K562 (cell line): ENCODE measurements at regions not wholly inside any gene's neighbourhood (a gene's known extent, or its start where the extent isn't known, plus 50 kb on each side); places are given as distances from the start of the nearest gene placed in this dataset.

Source experiments
- ATF2 ChIP-seq: sonication (generic); formaldehyde crosslinking; IDR thresholded peaks from 2 replicates; pipeline ENCODE4 v1.8.1; 2022; ENCODE audit warnings: missing genetic modification reagents
- ATF3 ChIP-seq, 2 experiments: fragments of 450-650 bp in 1 of 2; sonication (generic) in 1 of 2; formaldehyde crosslinking in 1 of 2; IDR thresholded peaks in 1 of 2; conservative IDR thresholded peaks in 1 of 2; 2 replicates each; pipeline versions ENCODE4 v1.6.1 to v1.8.1; 2016 to 2023; ENCODE audit warnings: mild to moderate bottlenecking in 2 of 2, moderate library complexity in 2 of 2, inconsistent platforms in 1 of 2, missing genetic modification reagents in 1 of 2
- ATF4 ChIP-seq: fragments of 450-650 bp; formaldehyde crosslinking; IDR thresholded peaks from 2 replicates; pipeline ENCODE4 v1.4.0; 2022; ENCODE audit warnings: mild to moderate bottlenecking, moderate library complexity
- ATF7 ChIP-seq: fragments of 450-650 bp; IDR thresholded peaks from 2 replicates; pipeline ENCODE4 v1.7.1; 2014; ENCODE audit warnings: mild to moderate bottlenecking, moderate library complexity
- CXXC5 ChIP-seq: fragments of 250-450 bp; sonication (Bioruptor Pico); IDR thresholded peaks from 2 replicates; pipeline ENCODE4 v1.8.0; 2022; ENCODE audit warnings: inconsistent platforms, mild to moderate bottlenecking, moderate library complexity
- E2F8 ChIP-seq: fragments of 450-650 bp; IDR thresholded peaks from 2 replicates; pipeline ENCODE4 v1.7.1; 2018; ENCODE audit warnings: mild to moderate bottlenecking, low read depth; ENCODE audit not compliant: partially characterized antibody
- HCFC1 ChIP-seq: IDR thresholded peaks from 2 replicates; pipeline ENCODE4 v1.6.1; 2012; ENCODE audit warnings: low read depth, low read length, improper control_type of control experiment
- TF ChIP-seq, protein P1 (sequence below): fragments of 450-650 bp; IDR thresholded peaks from 2 replicates; pipeline ENCODE4 v1.6.1; 2016; ENCODE audit warnings: mild to moderate bottlenecking, moderate library complexity

DNA sequence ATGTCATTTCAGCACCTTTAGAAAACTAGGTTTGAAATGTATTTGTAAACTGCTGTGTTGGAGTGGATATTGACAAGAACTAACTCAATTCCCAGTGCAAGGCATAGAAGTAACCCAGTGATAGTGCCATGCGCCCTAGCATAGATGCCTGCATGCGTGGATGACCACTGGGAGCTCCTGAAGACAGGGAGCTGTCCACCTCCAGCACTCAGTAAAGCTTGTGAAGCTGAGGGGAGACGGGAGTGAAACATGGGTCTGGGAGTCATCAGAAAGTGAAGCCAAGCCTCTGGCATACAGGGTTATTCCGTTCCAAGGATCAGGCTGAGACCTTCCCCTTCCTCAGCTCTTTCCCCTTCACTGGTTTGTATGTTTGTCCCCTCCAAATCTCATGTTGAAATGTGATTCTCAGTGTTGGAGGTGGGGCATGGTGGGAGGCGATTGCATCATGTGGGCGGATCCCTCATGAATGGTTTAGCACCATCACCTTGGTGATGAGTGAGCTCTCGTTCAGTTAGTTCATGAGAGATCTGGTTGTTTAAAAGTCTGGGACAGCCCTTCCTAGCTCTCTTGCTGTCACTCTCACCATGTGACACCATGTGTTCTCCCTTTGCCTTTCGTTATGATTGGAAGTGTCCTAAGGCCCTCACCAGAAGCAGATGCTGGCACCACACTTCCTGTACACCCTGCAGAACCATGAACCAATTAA is 146.5 kb upstream of the FERMT1 start (continued):
- TF ChIP-seq ATF4 (peak; percentile 83), ATF2 (CRISPR knock-in tag) (no peak), CXXC5 (CRISPR knock-in tag) (no peak), ATF7 (peak; percentile 23; the same call in 1 of the 2 replicates), ATF3 (IDR thresholded peaks at IDR 0.05) (peak; percentile 72), ATF3 (CRISPR knock-in tag; conservative IDR thresholded peaks at IDR 0.05) (no peak), E2F8 (no peak), HCFC1 (no peak)
- TF ChIP-seq, protein P1, sequence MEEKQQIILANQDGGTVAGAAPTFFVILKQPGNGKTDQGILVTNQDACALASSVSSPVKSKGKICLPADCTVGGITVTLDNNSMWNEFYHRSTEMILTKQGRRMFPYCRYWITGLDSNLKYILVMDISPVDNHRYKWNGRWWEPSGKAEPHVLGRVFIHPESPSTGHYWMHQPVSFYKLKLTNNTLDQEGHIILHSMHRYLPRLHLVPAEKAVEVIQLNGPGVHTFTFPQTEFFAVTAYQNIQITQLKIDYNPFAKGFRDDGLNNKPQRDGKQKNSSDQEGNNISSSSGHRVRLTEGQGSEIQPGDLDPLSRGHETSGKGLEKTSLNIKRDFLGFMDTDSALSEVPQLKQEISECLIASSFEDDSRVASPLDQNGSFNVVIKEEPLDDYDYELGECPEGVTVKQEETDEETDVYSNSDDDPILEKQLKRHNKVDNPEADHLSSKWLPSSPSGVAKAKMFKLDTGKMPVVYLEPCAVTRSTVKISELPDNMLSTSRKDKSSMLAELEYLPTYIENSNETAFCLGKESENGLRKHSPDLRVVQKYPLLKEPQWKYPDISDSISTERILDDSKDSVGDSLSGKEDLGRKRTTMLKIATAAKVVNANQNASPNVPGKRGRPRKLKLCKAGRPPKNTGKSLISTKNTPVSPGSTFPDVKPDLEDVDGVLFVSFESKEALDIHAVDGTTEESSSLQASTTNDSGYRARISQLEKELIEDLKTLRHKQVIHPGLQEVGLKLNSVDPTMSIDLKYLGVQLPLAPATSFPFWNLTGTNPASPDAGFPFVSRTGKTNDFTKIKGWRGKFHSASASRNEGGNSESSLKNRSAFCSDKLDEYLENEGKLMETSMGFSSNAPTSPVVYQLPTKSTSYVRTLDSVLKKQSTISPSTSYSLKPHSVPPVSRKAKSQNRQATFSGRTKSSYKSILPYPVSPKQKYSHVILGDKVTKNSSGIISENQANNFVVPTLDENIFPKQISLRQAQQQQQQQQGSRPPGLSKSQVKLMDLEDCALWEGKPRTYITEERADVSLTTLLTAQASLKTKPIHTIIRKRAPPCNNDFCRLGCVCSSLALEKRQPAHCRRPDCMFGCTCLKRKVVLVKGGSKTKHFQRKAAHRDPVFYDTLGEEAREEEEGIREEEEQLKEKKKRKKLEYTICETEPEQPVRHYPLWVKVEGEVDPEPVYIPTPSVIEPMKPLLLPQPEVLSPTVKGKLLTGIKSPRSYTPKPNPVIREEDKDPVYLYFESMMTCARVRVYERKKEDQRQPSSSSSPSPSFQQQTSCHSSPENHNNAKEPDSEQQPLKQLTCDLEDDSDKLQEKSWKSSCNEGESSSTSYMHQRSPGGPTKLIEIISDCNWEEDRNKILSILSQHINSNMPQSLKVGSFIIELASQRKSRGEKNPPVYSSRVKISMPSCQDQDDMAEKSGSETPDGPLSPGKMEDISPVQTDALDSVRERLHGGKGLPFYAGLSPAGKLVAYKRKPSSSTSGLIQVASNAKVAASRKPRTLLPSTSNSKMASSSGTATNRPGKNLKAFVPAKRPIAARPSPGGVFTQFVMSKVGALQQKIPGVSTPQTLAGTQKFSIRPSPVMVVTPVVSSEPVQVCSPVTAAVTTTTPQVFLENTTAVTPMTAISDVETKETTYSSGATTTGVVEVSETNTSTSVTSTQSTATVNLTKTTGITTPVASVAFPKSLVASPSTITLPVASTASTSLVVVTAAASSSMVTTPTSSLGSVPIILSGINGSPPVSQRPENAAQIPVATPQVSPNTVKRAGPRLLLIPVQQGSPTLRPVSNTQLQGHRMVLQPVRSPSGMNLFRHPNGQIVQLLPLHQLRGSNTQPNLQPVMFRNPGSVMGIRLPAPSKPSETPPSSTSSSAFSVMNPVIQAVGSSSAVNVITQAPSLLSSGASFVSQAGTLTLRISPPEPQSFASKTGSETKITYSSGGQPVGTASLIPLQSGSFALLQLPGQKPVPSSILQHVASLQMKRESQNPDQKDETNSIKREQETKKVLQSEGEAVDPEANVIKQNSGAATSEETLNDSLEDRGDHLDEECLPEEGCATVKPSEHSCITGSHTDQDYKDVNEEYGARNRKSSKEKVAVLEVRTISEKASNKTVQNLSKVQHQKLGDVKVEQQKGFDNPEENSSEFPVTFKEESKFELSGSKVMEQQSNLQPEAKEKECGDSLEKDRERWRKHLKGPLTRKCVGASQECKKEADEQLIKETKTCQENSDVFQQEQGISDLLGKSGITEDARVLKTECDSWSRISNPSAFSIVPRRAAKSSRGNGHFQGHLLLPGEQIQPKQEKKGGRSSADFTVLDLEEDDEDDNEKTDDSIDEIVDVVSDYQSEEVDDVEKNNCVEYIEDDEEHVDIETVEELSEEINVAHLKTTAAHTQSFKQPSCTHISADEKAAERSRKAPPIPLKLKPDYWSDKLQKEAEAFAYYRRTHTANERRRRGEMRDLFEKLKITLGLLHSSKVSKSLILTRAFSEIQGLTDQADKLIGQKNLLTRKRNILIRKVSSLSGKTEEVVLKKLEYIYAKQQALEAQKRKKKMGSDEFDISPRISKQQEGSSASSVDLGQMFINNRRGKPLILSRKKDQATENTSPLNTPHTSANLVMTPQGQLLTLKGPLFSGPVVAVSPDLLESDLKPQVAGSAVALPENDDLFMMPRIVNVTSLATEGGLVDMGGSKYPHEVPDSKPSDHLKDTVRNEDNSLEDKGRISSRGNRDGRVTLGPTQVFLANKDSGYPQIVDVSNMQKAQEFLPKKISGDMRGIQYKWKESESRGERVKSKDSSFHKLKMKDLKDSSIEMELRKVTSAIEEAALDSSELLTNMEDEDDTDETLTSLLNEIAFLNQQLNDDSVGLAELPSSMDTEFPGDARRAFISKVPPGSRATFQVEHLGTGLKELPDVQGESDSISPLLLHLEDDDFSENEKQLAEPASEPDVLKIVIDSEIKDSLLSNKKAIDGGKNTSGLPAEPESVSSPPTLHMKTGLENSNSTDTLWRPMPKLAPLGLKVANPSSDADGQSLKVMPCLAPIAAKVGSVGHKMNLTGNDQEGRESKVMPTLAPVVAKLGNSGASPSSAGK, result 0 out of 2 replicates have a peak, but pooled peaks have one; percentile 16
